WTC11 (cell line): ENCODE measurements at regions not wholly inside any gene's neighbourhood (a gene's known extent, or its start where the extent isn't known, plus 50 kb on each side); places are given as distances from the start of the nearest gene placed in this dataset.

Source experiments
- ATAC-seq: fragments of 200-7000 bp; cut with Tn5 transposase; 2 replicates; pipeline ENCODE4 v1.10.0; 2021; ENCODE audit warnings: mild to moderate bottlenecking, moderate library complexity
- CTCF ChIA-PET: fragments of 300-600 bp; sonication (Branson Sonifier 250); formaldehyde crosslinking; loops from one replicate; lab custom pipeline; 2021; ENCODE audit warnings: antibody characterized with exemption; lab: Charles Lee
- POLR2A ChIA-PET: fragments of 350-600 bp; sonication (Branson Sonifier 250); formaldehyde crosslinking; loops from one replicate; lab custom pipeline; 2021; ENCODE audit warnings: antibody characterized with exemption; lab: Charles Lee
- DNase-seq: peaks from one replicate; pipeline ENCODE4 v3.0.0; 2021; ENCODE audit warnings: low spot score
- H3K27ac Mint-ChIP-seq: 2 replicates; pipeline ENCODE4 v1.8.0; 2021; ENCODE audit warnings: mixed read lengths
- H3K27me3 Mint-ChIP-seq: 2 replicates; pipeline ENCODE4 v1.8.0; 2021; ENCODE audit warnings: low read depth, mild to moderate bottlenecking, moderate library complexity, mixed read lengths
- H3K36me3 Mint-ChIP-seq: 2 replicates; pipeline ENCODE4 v1.8.0; 2021; ENCODE audit warnings: mixed read lengths
- H3K4me1 Mint-ChIP-seq: 2 replicates; pipeline ENCODE4 v1.8.0; 2022; ENCODE audit warnings: mixed read lengths
- H3K4me3 Mint-ChIP-seq: 2 replicates; pipeline ENCODE4 v1.8.0; 2021; ENCODE audit warnings: mild to moderate bottlenecking, moderate library complexity, mixed read lengths
- H3K9me3 Mint-ChIP-seq: 2 replicates; pipeline ENCODE4 v1.8.0; 2021; ENCODE audit warnings: mixed read lengths
- CREM ChIP-seq: sonication (generic); formaldehyde crosslinking; IDR thresholded peaks from 2 replicates; pipeline ENCODE4 v1.8.1; 2022; ENCODE audit warnings: mild to moderate bottlenecking, missing genetic modification reagents, moderate library complexity
- FOXK1 ChIP-seq: sonication (generic); formaldehyde crosslinking; IDR thresholded peaks from 2 replicates; pipeline ENCODE4 v1.8.0; 2022; ENCODE audit warnings: mild to moderate bottlenecking, moderate library complexity, missing genetic modification reagents
- KAT7 ChIP-seq: sonication (generic); formaldehyde crosslinking; IDR thresholded peaks from 2 replicates; pipeline ENCODE4 v1.8.1; 2023; ENCODE audit warnings: missing genetic modification reagents, mild to moderate bottlenecking, borderline replicate concordance
- MYBL2 ChIP-seq: sonication (generic); formaldehyde crosslinking; IDR thresholded peaks from 2 replicates; pipeline ENCODE4 v1.8.1; 2023; ENCODE audit warnings: mild to moderate bottlenecking, moderate library complexity, missing genetic modification reagents
- NFE2L1 ChIP-seq: sonication (generic); formaldehyde crosslinking; IDR thresholded peaks from 2 replicates; pipeline ENCODE4 v1.8.1; 2023; ENCODE audit warnings: missing genetic modification reagents
- NR3C1 ChIP-seq: sonication (generic); formaldehyde crosslinking; conservative IDR thresholded peaks from 2 replicates; pipeline ENCODE4 v1.8.1; 2023; ENCODE audit warnings: low read depth, mild to moderate bottlenecking, missing genetic modification reagents
- PRRX2 ChIP-seq: fragments of 250-450 bp; sonication (Bioruptor Pico); IDR thresholded peaks from 2 replicates; pipeline ENCODE4 v1.8.0; 2021; ENCODE audit warnings: mild to moderate bottlenecking
- SMAD3 ChIP-seq: sonication (generic); formaldehyde crosslinking; IDR thresholded peaks from 2 replicates; pipeline ENCODE4 v1.8.0; 2022; ENCODE audit warnings: missing genetic modification reagents, mild to moderate bottlenecking, borderline replicate concordance
- TCF7 ChIP-seq: sonication (generic); formaldehyde crosslinking; IDR thresholded peaks from 2 replicates; pipeline ENCODE4 v1.8.0; 2022; ENCODE audit warnings: mild to moderate bottlenecking, low read depth, missing genetic modification reagents, moderate library complexity
- ZNF121 ChIP-seq: sonication (generic); formaldehyde crosslinking; IDR thresholded peaks from 2 replicates; pipeline ENCODE4 v1.8.0; 2023; ENCODE audit warnings: missing genetic modification reagents
- ZNF219 ChIP-seq: sonication (generic); formaldehyde crosslinking; IDR thresholded peaks from 2 replicates; pipeline ENCODE4 v1.8.0; 2023; ENCODE audit warnings: missing genetic modification reagents, mild to moderate bottlenecking, borderline replicate concordance
- ZNF671 ChIP-seq: fragments of 250-450 bp; sonication (Bioruptor Pico); IDR thresholded peaks from 2 replicates; pipeline ENCODE4 v1.8.0; 2021; ENCODE audit warnings: mild to moderate bottlenecking
- TF ChIP-seq, protein P1 (sequence below): fragments of 250-450 bp; sonication (Bioruptor Pico); conservative IDR thresholded peaks from 2 replicates; pipeline ENCODE4 v1.9.0; 2021; ENCODE audit warnings: mild to moderate bottlenecking
- TF ChIP-seq, protein P2 (sequence below): sonication (generic); formaldehyde crosslinking; IDR thresholded peaks from 2 replicates; pipeline ENCODE4 v1.8.1; 2022; ENCODE audit warnings: low read depth, mild to moderate bottlenecking, moderate library complexity, missing genetic modification reagents, borderline replicate concordance
- TF ChIP-seq, protein P3 (sequence below): sonication (generic); formaldehyde crosslinking; IDR thresholded peaks from 2 replicates; pipeline ENCODE4 v1.8.0; 2022; ENCODE audit warnings: missing genetic modification reagents
- TF ChIP-seq, protein P4 (sequence below): sonication (generic); formaldehyde crosslinking; IDR thresholded peaks from 2 replicates; pipeline ENCODE4 v1.8.0; 2022; ENCODE audit warnings: mild to moderate bottlenecking, missing genetic modification reagents
- TF ChIP-seq, protein P5 (sequence below): fragments of 250-450 bp; sonication (Bioruptor Pico); IDR thresholded peaks from 2 replicates; pipeline ENCODE4 v1.9.0; 2021; ENCODE audit warnings: mild to moderate bottlenecking
- TF ChIP-seq, protein P6 (sequence below): sonication (generic); formaldehyde crosslinking; IDR thresholded peaks from 2 replicates; pipeline ENCODE4 v1.8.1; 2023; ENCODE audit warnings: mild to moderate bottlenecking, missing genetic modification reagents, moderate library complexity
- TF ChIP-seq, protein P7 (sequence below): sonication (generic); formaldehyde crosslinking; IDR thresholded peaks from 2 replicates; pipeline ENCODE4 v1.8.1; 2023; ENCODE audit warnings: mild to moderate bottlenecking, missing genetic modification reagents, moderate library complexity
- TF ChIP-seq, protein P8 (sequence below): fragments of 200-600 bp; IDR thresholded peaks from 2 replicates; pipeline ENCODE4 v1.8.0; 2022; ENCODE audit warnings: antibody characterized with exemption

DNA sequence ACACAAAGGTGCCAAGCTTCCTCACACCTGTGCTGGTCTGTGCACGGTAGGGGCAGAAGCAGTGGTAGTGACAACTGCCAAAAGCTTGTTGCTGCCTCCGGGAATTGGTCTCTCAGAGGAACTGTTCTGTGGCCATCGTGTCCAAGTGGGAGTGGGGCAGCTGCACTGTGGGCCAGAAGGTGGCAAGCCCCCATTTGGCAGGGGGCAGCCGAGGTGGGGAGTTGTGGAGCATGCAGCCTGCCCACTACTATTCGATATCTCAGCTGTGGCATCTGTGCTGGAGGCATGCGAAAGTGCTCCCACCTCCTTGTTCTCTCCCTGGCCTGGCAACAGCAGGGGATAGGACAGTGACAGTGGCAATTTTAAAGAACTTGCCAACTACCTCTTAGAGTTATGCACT is 192.8 kb downstream of the TBX22 start:
- H3K36me3 Mint-ChIP-seq = no peaks in the 10 kb centered on the region
- peaks cover 3% of the 10 kb centered on the region; the same call in 1 of the 2 replicates for H3K9me3 Mint-ChIP-seq
- CTCF ChIA-PET = no interaction called here
- ATAC-seq (no peak), DNase-seq (no peak)
- H3K4me3 Mint-ChIP-seq = no peak overlapping the region
- no peaks in the 10 kb centered on the region for H3K4me1 Mint-ChIP-seq
- POLR2A ChIA-PET = no interaction called here
- H3K27me3 Mint-ChIP-seq = no peaks in the 10 kb centered on the region
- TF ChIP-seq ZNF121 (no peak), KAT7 (CRISPR knock-in tag) (no peak), ZNF671 (CRISPR knock-in tag) (no peak), TCF7 (no peak), PRRX2 (CRISPR knock-in tag) (no peak), ZNF219 (CRISPR knock-in tag) (no peak), FOXK1 (CRISPR knock-in tag) (no peak), MYBL2 (CRISPR knock-in tag) (no peak), NFE2L1 (CRISPR knock-in tag) (no peak), SMAD3 (CRISPR knock-in tag) (no peak), CREM (no peak), NR3C1 (CRISPR knock-in tag) (no peak)
- TF ChIP-seq, protein P1, sequence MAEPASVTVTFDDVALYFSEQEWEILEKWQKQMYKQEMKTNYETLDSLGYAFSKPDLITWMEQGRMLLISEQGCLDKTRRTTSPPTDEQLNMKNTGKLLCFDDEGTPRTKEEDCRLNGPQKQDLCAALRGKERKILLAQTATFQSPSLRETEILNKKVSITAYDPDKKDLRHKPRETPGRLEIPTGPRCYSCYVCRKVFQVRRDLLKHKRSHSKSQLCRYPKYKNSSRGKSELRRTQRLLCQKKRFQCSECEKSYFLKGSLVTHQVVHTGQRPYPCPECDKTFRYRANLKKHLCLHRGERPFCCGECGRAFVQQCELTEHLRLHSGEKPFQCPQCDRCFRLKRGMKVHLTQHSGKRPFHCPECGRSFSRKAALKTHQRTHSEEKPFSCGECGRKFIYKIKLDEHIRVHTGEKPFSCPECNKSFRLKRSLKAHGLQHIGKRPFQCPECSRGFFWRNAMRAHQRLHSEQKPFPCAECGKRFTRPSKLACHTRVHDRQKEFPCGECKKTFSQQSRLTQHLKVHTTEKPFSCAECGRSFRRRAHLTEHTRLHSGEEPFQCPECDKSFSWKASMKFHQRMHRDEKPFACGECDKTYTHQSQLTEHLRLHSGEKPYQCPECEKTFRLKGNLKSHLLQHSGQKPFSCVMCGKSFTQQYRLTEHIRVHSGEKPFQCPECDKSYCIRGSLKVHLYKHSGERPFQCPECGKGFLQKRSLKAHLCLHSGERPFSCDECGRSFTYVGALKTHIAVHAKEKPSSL (CRISPR knock-in tag) = no peak
- TF ChIP-seq, protein P2, sequence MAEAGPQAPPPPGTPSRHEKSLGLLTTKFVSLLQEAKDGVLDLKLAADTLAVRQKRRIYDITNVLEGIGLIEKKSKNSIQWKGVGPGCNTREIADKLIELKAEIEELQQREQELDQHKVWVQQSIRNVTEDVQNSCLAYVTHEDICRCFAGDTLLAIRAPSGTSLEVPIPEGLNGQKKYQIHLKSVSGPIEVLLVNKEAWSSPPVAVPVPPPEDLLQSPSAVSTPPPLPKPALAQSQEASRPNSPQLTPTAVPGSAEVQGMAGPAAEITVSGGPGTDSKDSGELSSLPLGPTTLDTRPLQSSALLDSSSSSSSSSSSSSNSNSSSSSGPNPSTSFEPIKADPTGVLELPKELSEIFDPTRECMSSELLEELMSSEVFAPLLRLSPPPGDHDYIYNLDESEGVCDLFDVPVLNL (CRISPR knock-in tag) = no peak
- TF ChIP-seq, protein P3, sequence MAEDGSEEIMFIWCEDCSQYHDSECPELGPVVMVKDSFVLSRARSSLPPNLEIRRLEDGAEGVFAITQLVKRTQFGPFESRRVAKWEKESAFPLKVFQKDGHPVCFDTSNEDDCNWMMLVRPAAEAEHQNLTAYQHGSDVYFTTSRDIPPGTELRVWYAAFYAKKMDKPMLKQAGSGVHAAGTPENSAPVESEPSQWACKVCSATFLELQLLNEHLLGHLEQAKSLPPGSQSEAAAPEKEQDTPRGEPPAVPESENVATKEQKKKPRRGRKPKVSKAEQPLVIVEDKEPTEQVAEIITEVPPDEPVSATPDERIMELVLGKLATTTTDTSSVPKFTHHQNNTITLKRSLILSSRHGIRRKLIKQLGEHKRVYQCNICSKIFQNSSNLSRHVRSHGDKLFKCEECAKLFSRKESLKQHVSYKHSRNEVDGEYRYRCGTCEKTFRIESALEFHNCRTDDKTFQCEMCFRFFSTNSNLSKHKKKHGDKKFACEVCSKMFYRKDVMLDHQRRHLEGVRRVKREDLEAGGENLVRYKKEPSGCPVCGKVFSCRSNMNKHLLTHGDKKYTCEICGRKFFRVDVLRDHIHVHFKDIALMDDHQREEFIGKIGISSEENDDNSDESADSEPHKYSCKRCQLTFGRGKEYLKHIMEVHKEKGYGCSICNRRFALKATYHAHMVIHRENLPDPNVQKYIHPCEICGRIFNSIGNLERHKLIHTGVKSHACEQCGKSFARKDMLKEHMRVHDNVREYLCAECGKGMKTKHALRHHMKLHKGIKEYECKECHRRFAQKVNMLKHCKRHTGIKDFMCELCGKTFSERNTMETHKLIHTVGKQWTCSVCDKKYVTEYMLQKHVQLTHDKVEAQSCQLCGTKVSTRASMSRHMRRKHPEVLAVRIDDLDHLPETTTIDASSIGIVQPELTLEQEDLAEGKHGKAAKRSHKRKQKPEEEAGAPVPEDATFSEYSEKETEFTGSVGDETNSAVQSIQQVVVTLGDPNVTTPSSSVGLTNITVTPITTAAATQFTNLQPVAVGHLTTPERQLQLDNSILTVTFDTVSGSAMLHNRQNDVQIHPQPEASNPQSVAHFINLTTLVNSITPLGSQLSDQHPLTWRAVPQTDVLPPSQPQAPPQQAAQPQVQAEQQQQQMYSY (CRISPR knock-in tag) = no peak
- TF ChIP-seq, protein P4, sequence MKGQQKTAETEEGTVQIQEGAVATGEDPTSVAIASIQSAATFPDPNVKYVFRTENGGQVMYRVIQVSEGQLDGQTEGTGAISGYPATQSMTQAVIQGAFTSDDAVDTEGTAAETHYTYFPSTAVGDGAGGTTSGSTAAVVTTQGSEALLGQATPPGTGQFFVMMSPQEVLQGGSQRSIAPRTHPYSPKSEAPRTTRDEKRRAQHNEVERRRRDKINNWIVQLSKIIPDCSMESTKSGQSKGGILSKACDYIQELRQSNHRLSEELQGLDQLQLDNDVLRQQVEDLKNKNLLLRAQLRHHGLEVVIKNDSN = no peak
- TF ChIP-seq, protein P5, sequence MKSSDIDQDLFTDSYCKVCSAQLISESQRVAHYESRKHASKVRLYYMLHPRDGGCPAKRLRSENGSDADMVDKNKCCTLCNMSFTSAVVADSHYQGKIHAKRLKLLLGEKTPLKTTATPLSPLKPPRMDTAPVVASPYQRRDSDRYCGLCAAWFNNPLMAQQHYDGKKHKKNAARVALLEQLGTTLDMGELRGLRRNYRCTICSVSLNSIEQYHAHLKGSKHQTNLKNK (CRISPR knock-in tag) = no peak
- TF ChIP-seq, protein P6, sequence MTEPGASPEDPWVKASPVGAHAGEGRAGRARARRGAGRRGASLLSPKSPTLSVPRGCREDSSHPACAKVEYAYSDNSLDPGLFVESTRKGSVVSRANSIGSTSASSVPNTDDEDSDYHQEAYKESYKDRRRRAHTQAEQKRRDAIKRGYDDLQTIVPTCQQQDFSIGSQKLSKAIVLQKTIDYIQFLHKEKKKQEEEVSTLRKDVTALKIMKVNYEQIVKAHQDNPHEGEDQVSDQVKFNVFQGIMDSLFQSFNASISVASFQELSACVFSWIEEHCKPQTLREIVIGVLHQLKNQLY (CRISPR knock-in tag) = no peak
- TF ChIP-seq, protein P7, sequence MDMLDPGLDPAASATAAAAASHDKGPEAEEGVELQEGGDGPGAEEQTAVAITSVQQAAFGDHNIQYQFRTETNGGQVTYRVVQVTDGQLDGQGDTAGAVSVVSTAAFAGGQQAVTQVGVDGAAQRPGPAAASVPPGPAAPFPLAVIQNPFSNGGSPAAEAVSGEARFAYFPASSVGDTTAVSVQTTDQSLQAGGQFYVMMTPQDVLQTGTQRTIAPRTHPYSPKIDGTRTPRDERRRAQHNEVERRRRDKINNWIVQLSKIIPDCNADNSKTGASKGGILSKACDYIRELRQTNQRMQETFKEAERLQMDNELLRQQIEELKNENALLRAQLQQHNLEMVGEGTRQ (CRISPR knock-in tag) = no peak
- TF ChIP-seq, protein P8, sequence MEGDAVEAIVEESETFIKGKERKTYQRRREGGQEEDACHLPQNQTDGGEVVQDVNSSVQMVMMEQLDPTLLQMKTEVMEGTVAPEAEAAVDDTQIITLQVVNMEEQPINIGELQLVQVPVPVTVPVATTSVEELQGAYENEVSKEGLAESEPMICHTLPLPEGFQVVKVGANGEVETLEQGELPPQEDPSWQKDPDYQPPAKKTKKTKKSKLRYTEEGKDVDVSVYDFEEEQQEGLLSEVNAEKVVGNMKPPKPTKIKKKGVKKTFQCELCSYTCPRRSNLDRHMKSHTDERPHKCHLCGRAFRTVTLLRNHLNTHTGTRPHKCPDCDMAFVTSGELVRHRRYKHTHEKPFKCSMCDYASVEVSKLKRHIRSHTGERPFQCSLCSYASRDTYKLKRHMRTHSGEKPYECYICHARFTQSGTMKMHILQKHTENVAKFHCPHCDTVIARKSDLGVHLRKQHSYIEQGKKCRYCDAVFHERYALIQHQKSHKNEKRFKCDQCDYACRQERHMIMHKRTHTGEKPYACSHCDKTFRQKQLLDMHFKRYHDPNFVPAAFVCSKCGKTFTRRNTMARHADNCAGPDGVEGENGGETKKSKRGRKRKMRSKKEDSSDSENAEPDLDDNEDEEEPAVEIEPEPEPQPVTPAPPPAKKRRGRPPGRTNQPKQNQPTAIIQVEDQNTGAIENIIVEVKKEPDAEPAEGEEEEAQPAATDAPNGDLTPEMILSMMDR = no peak
- H3K27ac Mint-ChIP-seq = no peak overlapping the region
